NOMO-1 (cell line): ENCODE measurements at regions not wholly inside any gene's neighbourhood (a gene's known extent, or its start where the extent isn't known, plus 50 kb on each side); places are given as distances from the start of the nearest gene placed in this dataset.
A peak's percentile ranks its signal among the peaks of the same experiment; 100 is the strongest.

Source experiments
- DNase-seq, 2 experiments: peaks; one replicate each; lab custom pipeline; 2025; ENCODE audit not compliant: unreplicated experiment in 2 of 2; lab: John Stamatoyannopoulos, UW

- peak; percentile 54 to 91 for DNase-seq
Observed at GRCh38 chr11:110989428-110990133, 255.9 kb upstream of the POU2AF2 start.

- DNase-seq = no peak
Observed at GRCh38 chr11:110988671-110989070, 256.9 kb upstream of the POU2AF2 start.

GRCh38 chr11:110986016-110986415, 259.5 kb upstream of the POU2AF2 start:
- no peak for DNase-seq

- no peak for DNase-seq
Observed at GRCh38 chr11:110985547-110985946, 260.0 kb upstream of the POU2AF2 start.

DNA sequence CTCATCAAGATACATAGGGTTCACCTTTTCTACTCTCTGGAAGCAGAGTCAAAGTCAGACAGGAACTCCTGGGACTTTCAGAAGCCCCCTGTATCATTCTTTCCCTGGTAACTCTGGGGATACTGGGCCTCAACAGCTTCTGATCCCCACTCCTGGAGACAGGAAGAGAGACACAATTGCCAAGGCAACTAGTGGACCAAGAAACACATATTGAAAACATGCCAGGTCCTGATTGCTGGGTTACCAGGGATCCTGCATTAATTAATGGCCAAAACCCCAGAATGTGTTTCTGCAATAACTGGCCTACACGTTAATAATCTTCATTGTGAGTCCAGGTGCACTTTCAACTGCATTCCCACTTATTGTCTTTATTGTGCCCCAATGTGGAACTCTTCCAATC, 260.8 kb upstream of the POU2AF2 start:
- no peak for DNase-seq

DNA sequence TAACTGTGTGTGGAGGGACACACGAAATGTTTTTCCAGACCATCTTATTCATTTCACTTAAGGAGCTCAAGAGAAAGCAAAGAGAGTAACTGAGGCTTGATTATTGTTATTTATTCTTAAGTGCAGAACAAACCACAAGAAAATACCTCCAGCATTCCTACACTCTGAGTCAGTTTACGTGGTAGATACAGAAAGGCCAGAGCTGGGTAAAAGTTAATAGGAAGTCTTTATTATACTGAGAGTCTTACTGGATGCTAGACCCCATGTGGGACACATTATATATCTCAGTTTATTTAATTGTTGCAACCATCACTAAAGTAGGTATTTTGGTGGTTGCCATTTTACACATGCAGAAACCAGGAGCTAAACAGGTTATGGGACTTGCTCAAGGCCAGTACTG, 261.4 kb upstream of the POU2AF2 start:
- no peak for DNase-seq

- DNase-seq = no peak
Observed at GRCh38 chr11:110982214-110982613, 263.3 kb upstream of the POU2AF2 start.

- no peak for DNase-seq
Observed at GRCh38 chr11:110979696-110980095, 265.8 kb upstream of the POU2AF2 start.

DNA sequence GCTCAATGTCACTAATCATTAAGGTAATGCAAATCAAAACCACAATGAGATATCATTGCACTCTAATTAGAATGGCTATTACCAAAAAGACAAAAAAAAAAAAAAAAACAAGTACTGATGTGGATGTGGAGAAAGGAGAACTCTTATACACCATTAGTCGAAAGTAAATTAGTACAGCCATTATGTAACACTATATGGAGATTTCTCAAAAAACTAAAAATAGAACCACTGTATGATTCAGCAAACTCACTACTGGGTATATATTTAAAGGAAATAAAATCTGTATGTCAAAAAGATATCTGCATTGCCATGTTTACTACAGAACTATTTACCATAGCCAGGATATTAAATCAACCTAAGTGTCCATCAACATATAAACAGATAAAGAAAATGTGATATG, 265.4 kb upstream of the ARHGAP20 start:
- peak; percentile 37 to 87 for DNase-seq

GRCh38 chr11:110974731-110975130, 262.5 kb upstream of the ARHGAP20 start:
- no peak for DNase-seq

GRCh38 chr11:110973401-110973980, 261.3 kb upstream of the ARHGAP20 start:
- DNase-seq = no peak

GRCh38 chr11:110972640-110973039, 260.4 kb upstream of the ARHGAP20 start:
- peak; percentile 66 to 92 for DNase-seq

DNA sequence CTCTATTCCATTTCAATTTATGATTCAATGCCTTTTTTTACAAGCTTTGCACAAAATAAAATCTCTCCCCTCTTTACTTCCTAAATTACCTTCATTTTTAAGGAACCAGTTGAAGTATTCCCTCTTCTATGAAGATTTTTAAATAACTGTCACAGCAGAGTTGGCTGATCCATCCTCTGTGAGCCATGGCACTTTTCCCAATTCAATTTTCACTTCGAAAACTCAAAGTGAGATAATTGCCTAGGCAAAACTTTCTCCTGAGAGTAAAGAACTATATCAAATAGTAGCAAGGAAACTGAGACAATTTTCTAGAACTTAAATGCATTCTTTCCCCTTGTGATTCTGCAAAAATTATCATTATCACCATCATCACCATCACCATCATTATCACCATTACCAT, 259.9 kb upstream of the ARHGAP20 start:
- DNase-seq = no peak

- no peak for DNase-seq
Observed at GRCh38 chr11:110971140-110971539, 258.9 kb upstream of the ARHGAP20 start.

- DNase-seq = peak; percentile 79 to 92
Observed at GRCh38 chr11:110968348-110969062, 256.3 kb upstream of the ARHGAP20 start.

- DNase-seq = no peak
Observed at GRCh38 chr11:110966131-110966530, 253.9 kb upstream of the ARHGAP20 start.

GRCh38 chr11:110962921-110963320, 250.7 kb upstream of the ARHGAP20 start:
- DNase-seq = no peak

GRCh38 chr11:110960167-110960566, 247.9 kb upstream of the ARHGAP20 start:
- no peak for DNase-seq

GRCh38 chr11:110958216-110958615, 246.0 kb upstream of the ARHGAP20 start:
- no peak for DNase-seq

GRCh38 chr11:110955776-110956175, 243.5 kb upstream of the ARHGAP20 start:
- DNase-seq = no peak

DNA sequence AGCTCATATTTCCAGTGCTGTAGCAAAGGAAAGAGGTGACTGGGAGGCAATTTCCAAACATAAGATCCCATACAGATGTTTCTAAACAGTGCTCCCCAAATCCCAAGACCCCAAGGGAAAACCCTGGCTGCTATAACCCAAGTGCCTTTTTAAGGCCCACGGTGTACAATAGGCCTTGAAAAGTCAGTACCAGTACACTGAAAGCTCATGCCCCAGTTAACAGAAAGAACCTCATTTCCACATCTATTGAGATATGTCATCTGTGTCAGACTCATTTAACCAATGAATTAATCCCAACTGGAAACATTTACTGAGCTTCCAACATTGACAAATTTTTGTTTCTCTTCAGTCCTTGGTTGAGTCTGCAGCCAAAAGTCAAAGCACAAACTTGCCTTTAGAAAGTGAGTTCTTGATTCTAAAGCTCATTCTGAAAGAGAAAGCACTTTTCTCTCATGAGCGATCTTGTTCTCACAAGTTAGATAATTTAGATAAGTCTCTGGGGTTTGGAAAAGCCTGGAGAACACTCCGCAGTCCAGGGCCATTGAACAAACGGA, 239.8 kb upstream of the ARHGAP20 start:
- no peak for DNase-seq
